ENCODE measurements at regions not wholly inside any gene's neighbourhood (a gene's known extent, or its start where the extent isn't known, plus 50 kb on each side); places are given as distances from the start of the nearest gene placed in this dataset.

GRCh38 chr6:67630146-67630545 lies 1004.9 kb upstream of the ADGRB3 start:
- DNase-seq (ENCODE audit: extremely low spot score in 2 of 2), result no peak
- H3K4me1 ChIP-seq, result no peaks in the 10 kb centered on the region
- no peak overlapping the region for H3K4me3 ChIP-seq
- no peak overlapping the region for H3K27ac ChIP-seq
- TF ChIP-seq CTCF (IDR thresholded peaks at IDR 0.05), result no peak
- TF ChIP-seq POLR2AphosphoS5 (IDR thresholded peaks at IDR 0.05; ENCODE audit: insufficient read depth in 1 of 2, low read depth in 1 of 2), result no peak
- no peak for TF ChIP-seq POLR2A (IDR thresholded peaks at IDR 0.05)
- H3K9me3 ChIP-seq, result no peaks in the 10 kb centered on the region
- H3K36me3 ChIP-seq, result no peaks in the 10 kb centered on the region
- intact Hi-C loops (cut with DNase I), result no loop called here
- H3K27me3 ChIP-seq, result no peaks in the 10 kb centered on the region

- no peak overlapping the region for H3K4me3 ChIP-seq
- DNase-seq (ENCODE audit: extremely low spot score in 2 of 2), result no peak
- no peak overlapping the region for H3K27ac ChIP-seq
- no peak for TF ChIP-seq POLR2A (IDR thresholded peaks at IDR 0.05)
- TF ChIP-seq POLR2AphosphoS5 (IDR thresholded peaks at IDR 0.05; ENCODE audit: insufficient read depth in 1 of 2, low read depth in 1 of 2), result no peak
- no peaks in the 10 kb centered on the region for H3K36me3 ChIP-seq
- no peaks in the 10 kb centered on the region for H3K4me1 ChIP-seq
- no peaks in the 10 kb centered on the region for H3K9me3 ChIP-seq
- intact Hi-C loops (cut with DNase I), result no loop called here
- no peaks in the 10 kb centered on the region for H3K27me3 ChIP-seq
These were observed 1005.8 kb upstream of the ADGRB3 start for GRCh38 chr6:67629258-67629657.

GRCh38 chr6:67615796-67616195 lies 1019.3 kb upstream of the ADGRB3 start:
- H3K36me3 ChIP-seq, result no peaks in the 10 kb centered on the region
- no peak for TF ChIP-seq POLR2AphosphoS5 (IDR thresholded peaks at IDR 0.05; ENCODE audit: insufficient read depth in 1 of 2, low read depth in 1 of 2)
- no peak for TF ChIP-seq POLR2A (IDR thresholded peaks at IDR 0.05)
- no peak for TF ChIP-seq CTCF (IDR thresholded peaks at IDR 0.05)
- H3K4me3 ChIP-seq, result no peak overlapping the region
- DNase-seq (ENCODE audit: extremely low spot score in 2 of 2), result no peak
- H3K27ac ChIP-seq, result no peak overlapping the region
- H3K9me3 ChIP-seq, result no peaks in the 10 kb centered on the region
- no peaks in the 10 kb centered on the region for H3K4me1 ChIP-seq
- intact Hi-C loops (cut with DNase I), result loop anchor here (5.0 kb wide), 1 partner anchor 1408 kb away; no protein-coding TSS in a partner anchor
- no peaks in the 10 kb centered on the region for H3K27me3 ChIP-seq

GRCh38 chr6:67608099-67608749 lies 1026.9 kb upstream of the ADGRB3 start:
- DNase-seq (ENCODE audit: extremely low spot score in 2 of 2), result no peak
- H3K4me3 ChIP-seq, result no peak overlapping the region
- H3K9me3 ChIP-seq, result no peaks in the 10 kb centered on the region
- no peaks in the 10 kb centered on the region for H3K27me3 ChIP-seq
- intact Hi-C loops (cut with DNase I), result no loop called here
- no peaks in the 10 kb centered on the region for H3K36me3 ChIP-seq
- H3K27ac ChIP-seq, result no peak overlapping the region
- TF ChIP-seq POLR2A (IDR thresholded peaks at IDR 0.05), result no peak
- TF ChIP-seq CTCF (IDR thresholded peaks at IDR 0.05), result no peak
- no peak for TF ChIP-seq POLR2AphosphoS5 (IDR thresholded peaks at IDR 0.05; ENCODE audit: insufficient read depth in 1 of 2, low read depth in 1 of 2)
- no peaks in the 10 kb centered on the region for H3K4me1 ChIP-seq

- Histone ChIP-seq H3K36me3 (no peaks in the 10 kb centered on the region), H3K27me3 (no peaks in the 10 kb centered on the region)
- no peak for DNase-seq (ENCODE audit: extremely low spot score in 2 of 2)
These were observed 1027.9 kb upstream of the ADGRB3 start for GRCh38 chr6:67606906-67607828.

More at GRCh38 chr6:67606906-67607828, 1027.9 kb upstream of the ADGRB3 start:
- H3K27ac ChIP-seq, result no peak overlapping the region
- no peaks in the 10 kb centered on the region for H3K4me1 ChIP-seq
- TF ChIP-seq POLR2AphosphoS5 (IDR thresholded peaks at IDR 0.05; ENCODE audit: insufficient read depth in 1 of 2, low read depth in 1 of 2) (no peak), CTCF (IDR thresholded peaks at IDR 0.05) (no peak), POLR2A (IDR thresholded peaks at IDR 0.05) (no peak)
- intact Hi-C loops (cut with DNase I), result no loop called here
- no peaks in the 10 kb centered on the region for H3K9me3 ChIP-seq
- no peak overlapping the region for H3K4me3 ChIP-seq

All from vagina (tissue), 2 donors.